ENCODE measurements at regions not wholly inside any gene's neighbourhood (a gene's known extent, or its start where the extent isn't known, plus 50 kb on each side); places are given as distances from the start of the nearest gene placed in this dataset.

DNA sequence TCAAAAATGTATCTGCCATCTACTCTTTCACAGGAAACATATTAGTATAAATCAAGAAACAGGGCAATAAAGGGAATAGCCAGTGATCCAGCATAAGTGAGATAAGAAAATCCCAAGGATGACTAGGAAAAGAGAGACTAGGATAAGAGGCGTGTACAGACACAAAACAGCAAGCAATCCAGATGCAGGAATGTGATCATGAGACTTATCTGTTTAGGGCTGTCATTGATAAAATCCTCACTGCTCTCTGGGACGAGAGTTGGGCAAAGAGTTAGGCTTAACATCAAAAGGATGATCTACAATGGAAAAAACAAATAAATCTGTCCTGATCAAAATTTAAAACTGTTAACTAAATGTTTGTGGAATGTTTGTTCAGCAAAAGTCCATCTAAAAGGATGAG is 1156.8 kb upstream of the C9orf72 start:
- no peak for TF ChIP-seq CTCF (IDR thresholded peaks at IDR 0.05; ENCODE audit: borderline replicate concordance)
- no peaks in the 10 kb centered on the region for H3K9me3 ChIP-seq (replicated peaks)
- no peaks in the 10 kb centered on the region for H3K27me3 ChIP-seq (ENCODE audit: low read depth)

GRCh38 chr9:28735738-28736342 is 1162.6 kb upstream of the C9orf72 start:
- no peaks in the 10 kb centered on the region for H3K9me3 ChIP-seq (replicated peaks)
- no peak overlapping the region for H3K27ac ChIP-seq (replicated peaks)
- no peak for TF ChIP-seq CTCF (IDR thresholded peaks at IDR 0.05; ENCODE audit: borderline replicate concordance)
- DNase-seq = no peak
- no peaks in the 10 kb centered on the region for H3K27me3 ChIP-seq (ENCODE audit: low read depth)
- H3K36me3 ChIP-seq = no peaks in the 10 kb centered on the region
- intact Hi-C loops (cut with micrococcal nuclease) = no loop called here
- H3K4me3 ChIP-seq = no peak overlapping the region
- no peaks in the 10 kb centered on the region for H3K4me1 ChIP-seq

More for the DNA sequence above, 1156.8 kb upstream of the C9orf72 start:
- H3K27ac ChIP-seq (replicated peaks) = no peak overlapping the region
- intact Hi-C loops (cut with micrococcal nuclease) = no loop called here
- no peak overlapping the region for H3K4me3 ChIP-seq
- no peaks in the 10 kb centered on the region for H3K36me3 ChIP-seq
- no peak for DNase-seq
- H3K4me1 ChIP-seq = no peaks in the 10 kb centered on the region

DNA sequence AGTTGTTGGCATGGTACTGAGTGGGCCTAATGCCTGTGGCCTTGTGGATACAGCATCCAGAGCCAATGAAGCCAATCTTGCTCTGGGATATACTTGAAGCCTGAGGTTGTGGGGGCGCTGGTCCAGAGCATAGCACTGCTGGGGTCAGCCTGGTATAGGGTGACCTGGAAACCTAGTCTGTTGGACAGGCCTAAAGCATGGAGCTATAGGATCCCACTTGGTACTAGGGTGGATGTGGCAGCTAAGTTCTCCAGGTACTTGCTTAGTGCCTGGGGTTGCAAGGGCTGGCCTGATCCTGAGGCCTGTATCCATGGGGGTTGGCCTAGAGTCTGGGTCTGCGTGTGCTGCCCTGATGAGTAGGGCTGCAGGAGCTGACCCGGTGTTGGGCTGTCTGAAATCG is 1168.2 kb upstream of the C9orf72 start:
- peaks cover 39% of the 10 kb centered on the region for H3K9me3 ChIP-seq (replicated peaks)
- intact Hi-C loops (cut with micrococcal nuclease) = no loop called here
- TF ChIP-seq CTCF (IDR thresholded peaks at IDR 0.05; ENCODE audit: borderline replicate concordance) = no peak
- no peaks in the 10 kb centered on the region for H3K4me1 ChIP-seq
- H3K4me3 ChIP-seq = no peak overlapping the region
- H3K27ac ChIP-seq (replicated peaks) = no peak overlapping the region
- no peaks in the 10 kb centered on the region for H3K36me3 ChIP-seq
- DNase-seq = no peak
- H3K27me3 ChIP-seq (ENCODE audit: low read depth) = no peaks in the 10 kb centered on the region

- Histone ChIP-seq H3K9me3 (replicated peaks) (peaks cover 27% of the 10 kb centered on the region), H3K4me3 (no peak overlapping the region), H3K27ac (replicated peaks) (no peak overlapping the region), H3K4me1 (no peaks in the 10 kb centered on the region), H3K27me3 (ENCODE audit: low read depth) (no peaks in the 10 kb centered on the region), H3K36me3 (no peaks in the 10 kb centered on the region)
- intact Hi-C loops (cut with micrococcal nuclease) = no loop called here
- DNase-seq = no peak
- TF ChIP-seq CTCF (IDR thresholded peaks at IDR 0.05; ENCODE audit: borderline replicate concordance) = no peak
Measured at GRCh38 chr9:28747351-28747985, 1174.2 kb upstream of the C9orf72 start.

- Histone ChIP-seq H3K27ac (replicated peaks) (no peak overlapping the region), H3K4me3 (no peak overlapping the region), H3K27me3 (ENCODE audit: low read depth) (no peaks in the 10 kb centered on the region), H3K36me3 (no peaks in the 10 kb centered on the region), H3K4me1 (no peaks in the 10 kb centered on the region), H3K9me3 (replicated peaks) (peaks cover 4% of the 10 kb centered on the region)
- no peak for TF ChIP-seq CTCF (IDR thresholded peaks at IDR 0.05; ENCODE audit: borderline replicate concordance)
- DNase-seq = no peak
- intact Hi-C loops (cut with micrococcal nuclease) = no loop called here
Measured at GRCh38 chr9:28750136-28750535, 1176.9 kb upstream of the C9orf72 start.

Data from left ventricle myocardium inferior (tissue), 1 donor.